ENCODE measurements at regions not wholly inside any gene's neighbourhood (a gene's known extent, or its start where the extent isn't known, plus 50 kb on each side); places are given as distances from the start of the nearest gene placed in this dataset.

- TF ChIP-seq POLR2AphosphoS5 (IDR thresholded peaks at IDR 0.05) (no peak), CTCF (IDR thresholded peaks at IDR 0.05) (no peak)
Measured at GRCh38 chr5:167851416-167851815, 440.0 kb upstream of the WWC1 start.

All from transverse colon (tissue), 4 donors.